C1 segment of cervical spinal cord (tissue), 14 donors: ENCODE measurements at regions not wholly inside any gene's neighbourhood (a gene's known extent, or its start where the extent isn't known, plus 50 kb on each side); places are given as distances from the start of the nearest gene placed in this dataset.
"Not testable (repeated sequence)": the region's sequence is repeated elsewhere in the genome, so short reads cannot be mapped to it uniquely, and the experiment has no call there.

ENCODE experiments used
- DNase-seq, 14 donors: peaks; one replicate each; lab custom pipeline; 2025; lab: John Stamatoyannopoulos, UW

- no peak for DNase-seq
Measured at GRCh38 chr2:64876137-64876647, 113.0 kb upstream of the SLC1A4 start.

GRCh38 chr2:64879745-64880144 is 109.5 kb upstream of the SLC1A4 start:
- DNase-seq: no peak

- no peak for DNase-seq
Measured at GRCh38 chr2:64880193-64880951, 108.8 kb upstream of the SLC1A4 start.

- no peak for DNase-seq
Measured at GRCh38 chr2:64881037-64881492, 108.1 kb upstream of the SLC1A4 start.

DNA sequence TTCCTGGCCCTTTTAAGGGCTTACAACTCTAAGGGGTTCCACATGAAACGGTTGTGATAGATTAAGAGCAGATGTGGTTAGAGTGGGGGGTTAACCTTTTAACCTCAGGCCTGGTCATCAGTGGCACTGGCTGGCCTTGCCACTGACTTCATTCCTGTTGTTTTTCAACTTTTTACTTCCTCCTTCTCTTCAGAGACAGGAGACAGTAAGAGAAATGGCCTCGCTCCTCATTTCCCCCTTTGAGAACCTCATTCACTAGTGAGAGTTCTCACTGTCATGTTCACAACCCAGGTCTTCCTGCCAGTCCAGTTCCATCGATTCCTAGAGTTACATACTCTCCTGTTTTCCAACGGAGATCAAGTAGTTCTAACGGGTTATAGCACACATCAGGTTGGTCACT is 101.6 kb upstream of the SLC1A4 start:
- DNase-seq: no peak

- DNase-seq: no peak
Measured at GRCh38 chr2:64888591-64889309, 100.4 kb upstream of the SLC1A4 start.

GRCh38 chr2:64889803-64890202 is 99.4 kb upstream of the SLC1A4 start:
- no peak for DNase-seq

GRCh38 chr2:64896572-64896971 is 92.6 kb upstream of the SLC1A4 start:
- not testable (repeated sequence) for DNase-seq

DNA sequence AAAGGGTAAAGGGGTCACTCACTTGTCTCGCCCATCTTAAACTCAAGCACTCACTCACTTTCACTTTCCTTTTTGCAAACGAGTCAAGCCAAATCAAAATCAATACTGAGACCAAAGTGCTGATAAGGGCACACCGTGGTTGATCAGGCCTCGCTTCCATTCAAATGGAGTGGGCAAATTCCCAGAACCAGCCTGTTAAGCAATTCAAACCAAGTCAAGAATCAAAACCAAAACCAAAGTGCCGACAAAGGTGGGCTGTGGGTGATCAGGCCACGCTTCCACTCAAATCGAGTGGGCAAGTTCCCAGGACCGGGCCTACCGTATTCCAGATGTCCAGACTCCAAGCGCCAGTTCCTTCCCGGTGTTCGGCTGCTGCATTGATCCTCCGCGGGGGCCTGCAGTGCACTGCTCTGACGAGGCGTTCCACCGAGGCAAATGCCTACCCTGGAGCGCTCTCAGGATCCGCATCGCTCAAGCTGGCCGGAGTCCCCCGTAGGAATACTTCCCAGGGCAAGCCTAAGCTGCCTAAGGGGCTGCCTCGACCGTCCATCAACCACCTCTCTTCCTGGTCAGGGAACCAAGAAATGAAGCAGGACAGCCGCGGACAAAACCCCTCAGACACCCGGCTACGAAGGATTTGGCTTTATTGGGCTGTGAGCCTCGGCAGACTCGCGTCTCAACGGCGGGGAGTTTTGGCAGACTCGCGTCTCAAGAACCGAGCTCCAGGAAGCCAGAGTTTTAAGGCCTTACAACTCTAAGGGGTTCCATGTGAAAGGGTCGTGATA is 89.9 kb upstream of the SLC1A4 start:
- no peak for DNase-seq

DNA sequence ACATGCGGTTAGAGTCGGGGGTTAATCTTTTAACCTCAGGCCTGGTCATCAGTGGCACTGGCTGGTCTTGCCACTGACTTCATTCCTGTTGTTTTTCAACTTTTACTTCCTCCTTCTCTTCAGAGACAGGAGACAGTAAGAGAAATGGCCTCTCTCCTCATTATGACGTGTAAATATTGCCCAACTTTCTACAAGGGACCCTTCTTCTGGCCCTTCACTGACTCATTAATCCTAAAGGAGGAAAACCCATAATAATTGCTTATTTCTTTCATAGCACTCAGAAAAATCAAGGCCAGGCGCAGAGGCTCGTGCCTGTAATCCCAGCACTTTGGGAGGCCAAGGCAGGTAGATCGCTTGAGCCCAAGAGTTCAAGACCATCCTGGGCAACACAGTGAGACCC is 89.3 kb upstream of the SLC1A4 start:
- not testable (repeated sequence) for DNase-seq

DNA sequence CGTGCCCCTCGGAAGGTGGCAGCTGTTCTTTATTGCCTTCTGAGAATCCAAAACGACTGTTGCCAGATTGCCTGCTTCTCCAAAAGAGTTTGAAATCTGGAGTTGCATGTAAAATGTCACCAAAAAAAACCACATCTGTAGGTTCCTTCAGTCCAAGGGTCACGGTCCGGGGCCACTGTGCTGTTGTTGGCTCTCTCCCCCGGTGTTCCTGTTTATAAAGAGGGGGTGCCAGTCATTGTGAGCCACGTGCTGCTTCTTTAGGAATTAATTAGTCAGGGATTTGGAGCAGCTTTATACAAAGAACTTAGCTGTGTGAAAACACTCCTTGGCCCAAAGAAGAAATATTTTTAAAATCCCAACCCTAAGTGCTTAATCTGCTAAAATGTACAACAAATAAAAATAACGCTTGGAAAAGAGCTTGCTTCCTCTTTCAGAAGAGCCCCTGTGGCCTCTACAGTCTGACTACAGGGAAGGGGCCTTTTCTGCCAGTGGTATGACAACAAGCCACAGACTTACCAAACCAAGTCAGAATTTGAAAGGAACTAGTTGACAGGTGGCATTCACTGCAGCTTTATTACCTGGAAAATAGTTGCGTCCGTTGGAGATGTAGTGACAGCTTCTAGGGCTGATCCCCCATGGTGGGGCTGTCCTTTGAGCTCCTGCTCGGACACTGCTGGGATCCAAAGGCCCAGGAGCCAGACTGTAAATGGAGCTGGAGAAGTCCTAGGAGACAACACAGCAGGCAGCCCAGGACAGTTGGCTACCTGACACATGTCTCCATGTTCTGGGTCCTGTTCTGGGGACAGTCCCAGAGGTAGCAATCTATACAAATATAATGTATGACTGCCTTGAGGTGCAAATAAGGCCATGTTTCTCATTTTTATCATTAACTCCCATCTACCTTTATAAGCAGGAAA is 84.5 kb upstream of the SLC1A4 start:
- DNase-seq: no peak

- no peak for DNase-seq
Measured at GRCh38 chr2:64905338-64906024, 83.7 kb upstream of the SLC1A4 start.

- DNase-seq: no peak
Measured at GRCh38 chr2:64906853-64907536, 82.2 kb upstream of the SLC1A4 start.

- no peak for DNase-seq
Measured at GRCh38 chr2:64908406-64908805, 80.8 kb upstream of the SLC1A4 start.

DNA sequence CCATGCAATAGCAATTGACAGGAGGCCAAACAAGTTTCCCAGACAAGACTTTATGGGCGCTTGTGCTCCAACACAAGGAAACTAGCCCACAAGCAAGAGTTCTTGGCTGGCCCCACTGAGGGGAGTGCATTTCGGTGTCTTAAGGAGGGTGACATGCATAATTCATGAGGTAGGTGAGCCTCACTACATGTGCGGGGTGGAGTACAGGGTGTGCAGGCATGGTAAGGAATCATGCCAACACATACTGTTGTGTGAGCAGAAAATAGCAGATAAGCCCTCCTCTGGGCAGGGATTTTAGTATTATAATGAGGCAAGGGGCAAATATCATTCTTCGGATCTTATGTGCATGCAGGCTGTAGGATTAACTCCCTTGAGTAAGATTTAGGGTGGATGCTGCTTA is 78.7 kb upstream of the SLC1A4 start:
- DNase-seq: no peak

- no peak for DNase-seq
Measured at GRCh38 chr2:64910972-64911433, 78.2 kb upstream of the SLC1A4 start.

- DNase-seq: no peak
Measured at GRCh38 chr2:64913357-64913869, 75.8 kb upstream of the SLC1A4 start.

- DNase-seq: no peak
Measured at GRCh38 chr2:64914247-64914646, 75.0 kb upstream of the SLC1A4 start.

DNA sequence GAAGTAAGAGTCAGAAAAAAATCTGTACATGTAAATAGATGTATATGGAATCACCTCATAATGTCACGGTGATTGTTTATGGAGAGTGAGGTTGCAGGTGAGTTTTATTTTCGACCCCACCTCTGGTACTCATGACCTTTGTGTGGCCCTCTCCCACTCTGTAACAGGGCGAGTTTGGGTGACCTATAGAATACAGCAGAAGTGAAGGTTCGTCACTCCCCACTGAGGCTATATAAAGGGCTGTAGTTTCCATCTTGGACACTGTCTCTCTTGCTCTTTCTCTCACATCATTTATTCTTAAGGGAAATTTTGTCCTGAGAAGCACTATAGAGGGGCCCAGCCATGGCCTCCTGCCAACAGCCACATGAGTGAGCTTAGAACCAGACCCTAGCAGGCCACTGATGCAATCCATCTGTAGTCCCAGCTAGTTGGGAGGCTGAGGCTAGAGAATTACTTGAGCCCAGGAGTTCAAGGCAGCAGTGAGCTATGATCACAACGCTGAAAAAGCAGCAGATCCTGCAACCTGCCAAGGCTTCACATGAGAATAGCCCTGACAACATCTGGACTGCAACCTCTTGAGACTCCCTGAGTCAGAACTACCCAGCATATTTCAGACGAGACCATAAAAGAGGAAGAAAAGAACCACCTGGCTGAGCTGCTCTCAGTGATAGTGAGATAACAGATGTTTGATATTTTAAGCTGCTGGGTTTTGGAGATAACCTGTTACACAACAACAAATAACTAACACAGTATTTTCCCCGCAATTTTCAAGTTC is 74.3 kb upstream of the SLC1A4 start:
- DNase-seq: no peak
